HL-60 (cell line): ENCODE measurements at regions not wholly inside any gene's neighbourhood (a gene's known extent, or its start where the extent isn't known, plus 50 kb on each side); places are given as distances from the start of the nearest gene placed in this dataset.
A peak's percentile ranks its signal among the peaks of the same experiment; 100 is the strongest.

Source experiments
- DNase-seq, 2 experiments: peaks; one replicate each; pipeline ENCODE4 v3.0.0-alpha.2; 2010 to 2020; ENCODE audit warnings: low read depth in 1 of 2, low spot score in 1 of 2
- H3K27ac ChIP-seq: fragments of 250-450 bp; sonication (Bioruptor Pico); replicated peaks from 2 replicates; pipeline ENCODE4 v1.5.1; 2020; ENCODE audit warnings: mild to moderate bottlenecking, moderate library complexity
- H3K27me3 ChIP-seq: fragments of 250-450 bp; sonication (Bioruptor Pico); 2 replicates; pipeline ENCODE4 v1.5.1; 2021; ENCODE audit warnings: mild to moderate bottlenecking, moderate library complexity; ENCODE audit not compliant: insufficient read depth, poor library complexity, severe bottlenecking
- H3K4me3 ChIP-seq: replicated peaks from 2 replicates; pipeline ENCODE4 v1.5.1; 2011; ENCODE audit warnings: mild to moderate bottlenecking, control low read depth, low read length; ENCODE audit not compliant: insufficient read depth
- CTCF ChIP-seq: IDR thresholded peaks from one replicate; pipeline ENCODE4 v1.5.1; 2011; ENCODE audit warnings: low read length, control low read depth, inconsistent platforms; ENCODE audit not compliant: insufficient read depth
- GABPA ChIP-seq: IDR thresholded peaks from 2 replicates; pipeline ENCODE4 v1.6.1; 2012; ENCODE audit warnings: low read depth
- POLR2AphosphoS5 ChIP-seq: IDR thresholded peaks from 2 replicates; pipeline ENCODE4 v1.6.1; 2012; ENCODE audit warnings: low read depth
- SPI1 ChIP-seq: IDR thresholded peaks from 2 replicates; pipeline ENCODE4 v1.6.1; 2012; ENCODE audit warnings: low read depth, mild to moderate bottlenecking, borderline replicate concordance
- TF ChIP-seq, protein P1 (sequence below): IDR thresholded peaks from 2 replicates; pipeline ENCODE4 v1.6.1; 2012; ENCODE audit warnings: low read depth; ENCODE audit not compliant: insufficient replicate concordance

DNA sequence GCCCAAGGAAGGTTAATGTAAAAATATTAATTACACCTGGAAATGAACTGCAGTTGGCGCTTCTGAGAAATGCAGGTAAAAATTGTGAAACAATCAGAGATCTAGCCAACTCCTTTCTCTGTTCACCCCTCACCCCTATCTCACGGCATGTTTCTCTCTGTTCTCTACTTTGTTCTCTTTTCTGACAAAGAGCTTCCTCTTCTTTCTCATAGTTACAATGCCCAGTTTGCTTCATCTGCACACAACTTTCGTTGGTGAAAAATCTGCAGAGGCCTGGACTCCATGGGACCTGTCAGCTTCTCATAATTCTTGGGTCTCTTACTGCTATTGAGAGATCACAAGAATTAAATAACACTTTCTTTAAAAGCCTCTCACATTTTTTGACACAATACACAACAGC is 212.9 kb upstream of the LRRN1 start:
- peak in 1 of 2 experiments; percentile 65 for DNase-seq
- no peaks in the 10 kb centered on the region for H3K27me3 ChIP-seq
- TF ChIP-seq SPI1, result peak; percentile 19; the same call in 1 of the 2 replicates
- TF ChIP-seq POLR2AphosphoS5, result no peak
- no peak for TF ChIP-seq GABPA
- H3K27ac ChIP-seq, result peak overlapping the region; percentile 63
- no peak overlapping the region for H3K4me3 ChIP-seq

DNA sequence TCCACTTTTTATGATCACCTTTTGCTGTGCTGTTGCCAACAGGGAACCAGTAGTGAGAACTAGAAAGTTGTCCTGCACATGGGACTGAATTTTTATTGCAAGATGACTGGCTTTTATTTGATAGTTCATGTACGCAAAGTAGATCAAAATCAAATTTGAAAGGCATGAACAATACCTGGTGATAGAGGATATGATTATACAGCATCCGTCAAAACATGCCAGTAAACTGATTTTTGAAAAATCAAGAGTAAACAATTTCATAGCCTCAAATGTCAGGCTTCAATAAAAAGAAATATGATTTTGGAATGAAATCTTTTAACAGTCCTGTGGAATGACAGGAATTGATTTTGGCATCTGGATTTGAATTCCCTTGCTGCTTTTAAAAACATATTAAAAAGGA is 219.6 kb upstream of the LRRN1 start:
- TF ChIP-seq, protein P1, sequence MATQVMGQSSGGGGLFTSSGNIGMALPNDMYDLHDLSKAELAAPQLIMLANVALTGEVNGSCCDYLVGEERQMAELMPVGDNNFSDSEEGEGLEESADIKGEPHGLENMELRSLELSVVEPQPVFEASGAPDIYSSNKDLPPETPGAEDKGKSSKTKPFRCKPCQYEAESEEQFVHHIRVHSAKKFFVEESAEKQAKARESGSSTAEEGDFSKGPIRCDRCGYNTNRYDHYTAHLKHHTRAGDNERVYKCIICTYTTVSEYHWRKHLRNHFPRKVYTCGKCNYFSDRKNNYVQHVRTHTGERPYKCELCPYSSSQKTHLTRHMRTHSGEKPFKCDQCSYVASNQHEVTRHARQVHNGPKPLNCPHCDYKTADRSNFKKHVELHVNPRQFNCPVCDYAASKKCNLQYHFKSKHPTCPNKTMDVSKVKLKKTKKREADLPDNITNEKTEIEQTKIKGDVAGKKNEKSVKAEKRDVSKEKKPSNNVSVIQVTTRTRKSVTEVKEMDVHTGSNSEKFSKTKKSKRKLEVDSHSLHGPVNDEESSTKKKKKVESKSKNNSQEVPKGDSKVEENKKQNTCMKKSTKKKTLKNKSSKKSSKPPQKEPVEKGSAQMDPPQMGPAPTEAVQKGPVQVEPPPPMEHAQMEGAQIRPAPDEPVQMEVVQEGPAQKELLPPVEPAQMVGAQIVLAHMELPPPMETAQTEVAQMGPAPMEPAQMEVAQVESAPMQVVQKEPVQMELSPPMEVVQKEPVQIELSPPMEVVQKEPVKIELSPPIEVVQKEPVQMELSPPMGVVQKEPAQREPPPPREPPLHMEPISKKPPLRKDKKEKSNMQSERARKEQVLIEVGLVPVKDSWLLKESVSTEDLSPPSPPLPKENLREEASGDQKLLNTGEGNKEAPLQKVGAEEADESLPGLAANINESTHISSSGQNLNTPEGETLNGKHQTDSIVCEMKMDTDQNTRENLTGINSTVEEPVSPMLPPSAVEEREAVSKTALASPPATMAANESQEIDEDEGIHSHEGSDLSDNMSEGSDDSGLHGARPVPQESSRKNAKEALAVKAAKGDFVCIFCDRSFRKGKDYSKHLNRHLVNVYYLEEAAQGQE, result no peak
- TF ChIP-seq SPI1 (no peak), CTCF (no peak), POLR2AphosphoS5 (no peak), GABPA (no peak)
- Histone ChIP-seq H3K27ac (no peak overlapping the region), H3K4me3 (no peak overlapping the region), H3K27me3 (no peaks in the 10 kb centered on the region)
- DNase-seq, result no peak

- H3K27me3 ChIP-seq, result no peaks in the 10 kb centered on the region
- TF ChIP-seq, protein P1, result peak; percentile 34
- no peak for TF ChIP-seq CTCF
- TF ChIP-seq POLR2AphosphoS5, result peak; percentile 82
- no peak for TF ChIP-seq GABPA
- TF ChIP-seq SPI1, result no peak
- DNase-seq, result peak; percentile 49 to 82
- H3K4me3 ChIP-seq, result no peak overlapping the region
- peak overlapping the region; percentile 24; the same call in 1 of the 2 replicates for H3K27ac ChIP-seq
Measured at GRCh38 chr3:3578718-3579117, 220.5 kb upstream of the LRRN1 start.

GRCh38 chr3:3577823-3578222 is 221.4 kb upstream of the LRRN1 start:
- Histone ChIP-seq H3K27me3 (no peaks in the 10 kb centered on the region), H3K27ac (no peak overlapping the region), H3K4me3 (no peak overlapping the region)
- TF ChIP-seq GABPA, result no peak
- no peak for TF ChIP-seq CTCF
- no peak for TF ChIP-seq POLR2AphosphoS5
- TF ChIP-seq, protein P1, result no peak
- no peak for TF ChIP-seq SPI1
- no peak for DNase-seq
